ENCODE measurements at regions not wholly inside any gene's neighbourhood (a gene's known extent, or its start where the extent isn't known, plus 50 kb on each side); places are given as distances from the start of the nearest gene placed in this dataset.

DNA sequence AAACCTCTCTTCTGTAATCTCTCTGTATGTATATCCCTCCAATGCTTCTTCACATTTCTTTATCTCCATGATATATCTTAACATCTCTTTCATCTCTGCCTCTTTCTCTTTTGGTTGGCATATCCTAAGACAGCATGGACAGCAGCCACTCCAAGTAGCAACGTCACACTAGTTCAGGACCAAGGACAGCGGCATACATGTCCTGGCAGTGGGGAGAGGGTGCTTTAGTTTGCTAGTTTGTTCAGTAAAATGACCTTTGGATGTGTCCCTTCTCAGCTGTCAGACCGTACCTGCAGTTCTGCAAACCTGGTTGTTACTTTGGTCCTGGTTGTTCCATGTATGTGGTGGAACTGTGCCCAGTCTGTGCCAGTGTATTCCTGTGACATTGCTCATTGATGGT lies 225.6 kb upstream of the ROPN1 start:
- Histone ChIP-seq H2AFZ (no peak overlapping the region), H3K27me3 (ENCODE audit: control insufficient read depth, insufficient read depth, low read length) (no peaks in the 10 kb centered on the region), H3K9me3 (ENCODE audit: control insufficient read depth, low read length) (no peaks in the 10 kb centered on the region), H3K4me3 (ENCODE audit: low read depth, low read length) (no peak overlapping the region), H3K27ac (no peak overlapping the region), H3K79me2 (peaks cover 23% of the 10 kb centered on the region), H3K4me1 (peaks cover 17% of the 10 kb centered on the region), H3K4me2 (ENCODE audit: low read length) (no peak overlapping the region), H3K9ac (no peak overlapping the region), H3K36me3 (ENCODE audit: control insufficient read depth, insufficient read depth, low read length) (no peaks in the 10 kb centered on the region)
- TF ChIP-seq, protein P1, sequence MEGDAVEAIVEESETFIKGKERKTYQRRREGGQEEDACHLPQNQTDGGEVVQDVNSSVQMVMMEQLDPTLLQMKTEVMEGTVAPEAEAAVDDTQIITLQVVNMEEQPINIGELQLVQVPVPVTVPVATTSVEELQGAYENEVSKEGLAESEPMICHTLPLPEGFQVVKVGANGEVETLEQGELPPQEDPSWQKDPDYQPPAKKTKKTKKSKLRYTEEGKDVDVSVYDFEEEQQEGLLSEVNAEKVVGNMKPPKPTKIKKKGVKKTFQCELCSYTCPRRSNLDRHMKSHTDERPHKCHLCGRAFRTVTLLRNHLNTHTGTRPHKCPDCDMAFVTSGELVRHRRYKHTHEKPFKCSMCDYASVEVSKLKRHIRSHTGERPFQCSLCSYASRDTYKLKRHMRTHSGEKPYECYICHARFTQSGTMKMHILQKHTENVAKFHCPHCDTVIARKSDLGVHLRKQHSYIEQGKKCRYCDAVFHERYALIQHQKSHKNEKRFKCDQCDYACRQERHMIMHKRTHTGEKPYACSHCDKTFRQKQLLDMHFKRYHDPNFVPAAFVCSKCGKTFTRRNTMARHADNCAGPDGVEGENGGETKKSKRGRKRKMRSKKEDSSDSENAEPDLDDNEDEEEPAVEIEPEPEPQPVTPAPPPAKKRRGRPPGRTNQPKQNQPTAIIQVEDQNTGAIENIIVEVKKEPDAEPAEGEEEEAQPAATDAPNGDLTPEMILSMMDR (IDR thresholded peaks at IDR 0.05), result no peak

DNA sequence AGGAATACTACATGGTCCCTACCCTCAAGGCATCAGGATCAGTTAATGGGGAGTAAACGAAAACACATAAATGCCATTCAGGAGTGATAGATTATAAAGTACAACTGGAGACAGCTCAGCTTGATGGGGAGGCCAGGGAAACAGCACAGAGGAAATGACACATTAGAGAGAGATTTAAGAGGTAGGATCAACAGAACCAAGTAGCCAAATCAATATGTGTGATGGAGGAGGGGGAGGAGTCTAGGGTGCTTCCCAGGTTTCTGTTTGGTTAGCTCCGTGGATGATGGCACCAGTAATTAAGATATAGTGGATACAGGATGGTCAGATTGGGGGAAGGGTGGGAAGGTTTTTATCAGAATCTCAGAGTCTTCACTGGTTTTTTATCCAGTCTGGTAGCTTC lies 229.5 kb upstream of the ROPN1 start:
- TF ChIP-seq, protein P1 (IDR thresholded peaks at IDR 0.05), result no peak
- H3K27me3 ChIP-seq (ENCODE audit: control insufficient read depth, insufficient read depth, low read length), result no peaks in the 10 kb centered on the region

DNA sequence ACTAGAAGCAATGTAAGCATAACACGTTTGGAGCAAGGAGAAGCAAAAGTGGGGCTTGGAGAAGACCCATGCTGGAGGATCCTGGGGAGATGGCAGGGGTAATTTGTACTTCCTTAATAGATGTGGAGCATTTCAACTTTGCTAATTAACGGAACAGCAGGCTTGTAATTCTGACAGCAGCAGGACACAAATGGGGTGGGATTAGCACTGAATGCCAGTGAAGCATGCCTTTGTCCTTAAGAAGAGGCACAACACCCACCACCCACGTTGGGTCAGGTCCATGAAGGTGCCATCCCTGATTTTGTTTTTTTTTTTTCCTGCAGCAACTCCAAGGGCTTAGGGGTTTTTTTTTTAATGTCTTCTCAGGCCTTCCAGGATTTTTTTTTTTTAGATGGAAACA lies 231.9 kb upstream of the ROPN1 start:
- no peaks in the 10 kb centered on the region for H3K9me3 ChIP-seq (ENCODE audit: control insufficient read depth, low read length)
- H3K27ac ChIP-seq, result no peak overlapping the region
- no peak overlapping the region for H2AFZ ChIP-seq
- no peaks in the 10 kb centered on the region for H3K27me3 ChIP-seq (ENCODE audit: control insufficient read depth, insufficient read depth, low read length)
- H3K36me3 ChIP-seq (ENCODE audit: control insufficient read depth, insufficient read depth, low read length), result no peaks in the 10 kb centered on the region
- TF ChIP-seq, protein P1 (IDR thresholded peaks at IDR 0.05), result no peak
- no peak overlapping the region for H3K4me2 ChIP-seq (ENCODE audit: low read length)
- no peak overlapping the region for H3K4me3 ChIP-seq (ENCODE audit: low read depth, low read length)
- H3K9ac ChIP-seq, result no peak overlapping the region
- H3K4me1 ChIP-seq, result peaks cover 8% of the 10 kb centered on the region
- H3K79me2 ChIP-seq, result peaks cover 26% of the 10 kb centered on the region

More for the DNA sequence above, 229.5 kb upstream of the ROPN1 start:
- peaks cover 8% of the 10 kb centered on the region for H3K4me1 ChIP-seq
- H2AFZ ChIP-seq, result no peak overlapping the region
- no peak overlapping the region for H3K9ac ChIP-seq
- H3K79me2 ChIP-seq, result peaks cover 26% of the 10 kb centered on the region
- H3K4me3 ChIP-seq (ENCODE audit: low read depth, low read length), result no peak overlapping the region
- no peak overlapping the region for H3K27ac ChIP-seq
- H3K9me3 ChIP-seq (ENCODE audit: control insufficient read depth, low read length), result no peaks in the 10 kb centered on the region
- no peaks in the 10 kb centered on the region for H3K36me3 ChIP-seq (ENCODE audit: control insufficient read depth, insufficient read depth, low read length)
- H3K4me2 ChIP-seq (ENCODE audit: low read length), result no peak overlapping the region

DNA sequence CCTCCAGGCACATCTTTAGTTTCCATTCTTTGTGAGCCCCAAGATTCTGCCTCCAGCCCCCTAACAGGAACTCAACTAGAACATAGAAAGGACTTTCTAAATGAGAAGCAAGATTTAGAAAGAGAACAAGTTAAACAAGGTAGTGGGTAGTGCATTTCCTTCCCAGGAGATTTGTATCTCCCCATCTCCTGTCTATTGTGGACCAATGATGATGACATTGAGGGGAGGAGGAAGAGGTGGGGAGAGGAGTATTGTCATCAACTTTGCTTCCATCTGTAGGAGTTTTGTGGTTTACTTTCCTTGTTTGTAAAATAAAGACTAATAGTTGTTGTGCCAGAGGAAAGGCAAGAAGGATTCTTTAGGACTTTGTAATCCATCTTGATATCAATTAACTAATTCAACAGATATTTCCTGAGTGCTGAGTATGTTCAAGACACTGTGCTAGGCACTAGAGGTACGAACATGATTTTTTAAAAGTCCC lies 235.3 kb upstream of the ROPN1 start:
- H3K4me1 ChIP-seq, result no peaks in the 10 kb centered on the region
- H3K27ac ChIP-seq, result no peak overlapping the region
- TF ChIP-seq, protein P1 (IDR thresholded peaks at IDR 0.05), result no peak
- no peaks in the 10 kb centered on the region for H3K36me3 ChIP-seq (ENCODE audit: control insufficient read depth, insufficient read depth, low read length)
- H3K27me3 ChIP-seq (ENCODE audit: control insufficient read depth, insufficient read depth, low read length), result no peaks in the 10 kb centered on the region
- H3K79me2 ChIP-seq, result peaks cover 9% of the 10 kb centered on the region
- H3K9me3 ChIP-seq (ENCODE audit: control insufficient read depth, low read length), result no peaks in the 10 kb centered on the region
- H3K9ac ChIP-seq, result no peak overlapping the region
- H2AFZ ChIP-seq, result no peak overlapping the region
- H3K4me2 ChIP-seq (ENCODE audit: low read length), result no peak overlapping the region
- H3K4me3 ChIP-seq (ENCODE audit: low read depth, low read length), result no peak overlapping the region

DNA sequence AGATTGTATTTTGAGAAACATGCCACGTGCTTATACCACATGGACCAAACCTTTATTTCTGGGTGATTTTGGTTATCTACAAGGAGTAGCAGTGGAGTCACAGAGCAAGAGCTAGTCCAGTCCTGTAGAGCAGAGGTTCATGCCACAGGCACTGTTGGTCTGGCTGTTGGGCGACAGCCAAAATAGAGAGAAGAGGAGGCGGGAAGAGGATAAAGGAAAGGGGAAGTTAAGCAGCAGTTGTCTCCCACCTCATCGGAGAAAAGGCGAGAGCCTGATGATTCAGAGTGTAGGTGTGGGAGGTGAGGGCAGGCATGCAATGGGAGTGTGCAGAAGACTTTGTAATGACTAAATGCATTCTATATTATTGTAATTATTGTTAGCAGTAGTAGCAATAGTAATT lies 237.5 kb upstream of the ROPN1 start:
- no peaks in the 10 kb centered on the region for H3K4me1 ChIP-seq
- TF ChIP-seq, protein P1 (IDR thresholded peaks at IDR 0.05), result no peak

More for the DNA sequence above, 237.5 kb upstream of the ROPN1 start:
- Histone ChIP-seq H3K4me3 (ENCODE audit: low read depth, low read length) (no peak overlapping the region), H3K36me3 (ENCODE audit: control insufficient read depth, insufficient read depth, low read length) (no peaks in the 10 kb centered on the region), H3K4me2 (ENCODE audit: low read length) (no peak overlapping the region), H2AFZ (no peak overlapping the region), H3K79me2 (no peaks in the 10 kb centered on the region), H3K9ac (no peak overlapping the region), H3K27me3 (ENCODE audit: control insufficient read depth, insufficient read depth, low read length) (no peaks in the 10 kb centered on the region), H3K9me3 (ENCODE audit: control insufficient read depth, low read length) (no peaks in the 10 kb centered on the region), H3K27ac (no peak overlapping the region)

All from parathyroid adenoma (tissue), 2 donors.